Nephron (organoid): ENCODE measurements at regions not wholly inside any gene's neighbourhood (a gene's known extent, or its start where the extent isn't known, plus 50 kb on each side); places are given as distances from the start of the nearest gene placed in this dataset.
"Not testable (repeated sequence)": the region's sequence is repeated elsewhere in the genome, so short reads cannot be mapped to it uniquely, and the experiment has no call there.

ENCODE experiments used
- H3K27ac Mint-ChIP-seq, 3 experiments: 2 replicates each; pipeline ENCODE4 v1.8.0; 2020; ENCODE audit warnings: mixed read lengths in 3 of 3, mild to moderate bottlenecking in 2 of 3, moderate library complexity in 1 of 3
- H3K27me3 Mint-ChIP-seq: 2 replicates; pipeline ENCODE4 v1.8.0; 2021; ENCODE audit warnings: low read depth, mild to moderate bottlenecking, moderate library complexity, mixed read lengths
- H3K36me3 Mint-ChIP-seq: 2 replicates; pipeline ENCODE4 v1.8.0; 2020; ENCODE audit warnings: low read depth, mixed read lengths
- H3K4me1 Mint-ChIP-seq: 2 replicates; pipeline ENCODE4 v1.8.0; 2020; ENCODE audit warnings: mixed read lengths
- H3K4me3 Mint-ChIP-seq, 3 experiments: 2 replicates each; pipeline ENCODE4 v1.8.0; 2020; ENCODE audit warnings: mild to moderate bottlenecking in 3 of 3, mixed read lengths in 3 of 3, moderate library complexity in 2 of 3
- H3K9me3 Mint-ChIP-seq: 2 replicates; pipeline ENCODE4 v1.8.0; 2020; ENCODE audit warnings: mixed read lengths
- TF ChIP-seq, protein P1 (sequence below), 3 experiments: fragments of 200-600 bp; sonication (generic); IDR thresholded peaks; one replicate each; pipeline ENCODE4 v1.5.0; 2021; ENCODE audit warnings: antibody characterized with exemption in 3 of 3; ENCODE audit not compliant: unreplicated experiment in 3 of 3

GRCh38 chr1:177687544-177687943, 282.3 kb downstream of the SEC16B start:
- H3K4me3 Mint-ChIP-seq: no peak overlapping the region
- H3K27ac Mint-ChIP-seq: no peak overlapping the region
- TF ChIP-seq, protein P1, sequence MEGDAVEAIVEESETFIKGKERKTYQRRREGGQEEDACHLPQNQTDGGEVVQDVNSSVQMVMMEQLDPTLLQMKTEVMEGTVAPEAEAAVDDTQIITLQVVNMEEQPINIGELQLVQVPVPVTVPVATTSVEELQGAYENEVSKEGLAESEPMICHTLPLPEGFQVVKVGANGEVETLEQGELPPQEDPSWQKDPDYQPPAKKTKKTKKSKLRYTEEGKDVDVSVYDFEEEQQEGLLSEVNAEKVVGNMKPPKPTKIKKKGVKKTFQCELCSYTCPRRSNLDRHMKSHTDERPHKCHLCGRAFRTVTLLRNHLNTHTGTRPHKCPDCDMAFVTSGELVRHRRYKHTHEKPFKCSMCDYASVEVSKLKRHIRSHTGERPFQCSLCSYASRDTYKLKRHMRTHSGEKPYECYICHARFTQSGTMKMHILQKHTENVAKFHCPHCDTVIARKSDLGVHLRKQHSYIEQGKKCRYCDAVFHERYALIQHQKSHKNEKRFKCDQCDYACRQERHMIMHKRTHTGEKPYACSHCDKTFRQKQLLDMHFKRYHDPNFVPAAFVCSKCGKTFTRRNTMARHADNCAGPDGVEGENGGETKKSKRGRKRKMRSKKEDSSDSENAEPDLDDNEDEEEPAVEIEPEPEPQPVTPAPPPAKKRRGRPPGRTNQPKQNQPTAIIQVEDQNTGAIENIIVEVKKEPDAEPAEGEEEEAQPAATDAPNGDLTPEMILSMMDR (IDR thresholded peaks at IDR 0.05; ENCODE audit: unreplicated experiment in 3 of 3): no peak
- no peaks in the 10 kb centered on the region for H3K4me1 Mint-ChIP-seq
- no peaks in the 10 kb centered on the region for H3K36me3 Mint-ChIP-seq
- peaks cover 16% of the 10 kb centered on the region for H3K9me3 Mint-ChIP-seq
- no peaks in the 10 kb centered on the region for H3K27me3 Mint-ChIP-seq

DNA sequence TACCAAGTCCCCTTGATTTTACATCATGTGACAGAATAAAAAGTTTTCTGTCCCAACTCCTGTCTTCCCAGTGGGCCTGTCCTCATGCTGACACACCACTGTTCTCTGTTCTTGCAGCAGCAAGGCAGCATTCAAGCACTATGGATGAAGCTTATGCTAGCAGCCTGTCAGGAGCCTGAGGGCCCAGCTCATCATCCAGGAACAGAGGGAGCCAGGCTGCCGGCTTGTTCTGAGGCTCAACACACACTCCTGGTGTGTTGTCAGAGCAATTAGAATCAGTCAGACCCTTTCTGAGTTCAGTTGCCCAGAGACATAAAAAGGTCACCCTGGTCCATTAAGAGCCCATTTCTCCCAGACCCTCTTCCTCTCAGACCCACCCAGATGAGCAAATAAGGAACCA, 282.9 kb downstream of the SEC16B start:
- Mint-ChIP-seq H3K4me3 (no peak overlapping the region), H3K27me3 (no peaks in the 10 kb centered on the region), H3K27ac (no peak overlapping the region), H3K36me3 (no peaks in the 10 kb centered on the region), H3K4me1 (no peaks in the 10 kb centered on the region), H3K9me3 (peaks cover 10% of the 10 kb centered on the region)
- TF ChIP-seq, protein P1 (IDR thresholded peaks at IDR 0.05; ENCODE audit: unreplicated experiment in 3 of 3): no peak

GRCh38 chr1:177669161-177669560, 300.7 kb downstream of the SEC16B start:
- no peaks in the 10 kb centered on the region for H3K36me3 Mint-ChIP-seq
- H3K27me3 Mint-ChIP-seq: no peaks in the 10 kb centered on the region
- H3K4me3 Mint-ChIP-seq: no peak overlapping the region
- H3K9me3 Mint-ChIP-seq: peaks cover 3% of the 10 kb centered on the region
- H3K27ac Mint-ChIP-seq: no peak overlapping the region
- TF ChIP-seq, protein P1 (IDR thresholded peaks at IDR 0.05; ENCODE audit: unreplicated experiment in 3 of 3): no peak
- no peaks in the 10 kb centered on the region for H3K4me1 Mint-ChIP-seq

DNA sequence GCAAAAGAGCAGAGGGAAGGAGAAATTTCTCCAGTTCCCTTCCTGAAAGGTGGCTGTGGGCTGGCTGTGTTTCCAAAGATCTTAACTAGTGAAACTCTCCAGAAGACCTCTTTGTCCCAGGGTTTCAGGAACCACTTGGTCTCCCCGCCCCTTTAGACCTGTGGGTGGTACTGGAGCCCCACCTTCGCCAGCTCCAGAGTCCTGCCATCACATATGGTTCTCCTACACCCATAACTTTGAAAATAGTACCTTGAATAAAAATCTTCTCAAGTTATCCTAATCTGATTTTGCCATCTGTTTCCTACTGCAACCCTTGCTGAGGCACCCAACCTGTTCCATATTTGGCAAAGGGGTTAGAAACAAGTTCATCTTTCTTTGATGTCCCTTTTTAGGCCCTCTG, 303.9 kb downstream of the SEC16B start:
- H3K36me3 Mint-ChIP-seq: no peaks in the 10 kb centered on the region
- no peaks in the 10 kb centered on the region for H3K27me3 Mint-ChIP-seq
- H3K9me3 Mint-ChIP-seq: peaks cover 2% of the 10 kb centered on the region
- H3K4me3 Mint-ChIP-seq: no peak overlapping the region
- H3K27ac Mint-ChIP-seq: no peak overlapping the region
- TF ChIP-seq, protein P1 (IDR thresholded peaks at IDR 0.05; ENCODE audit: unreplicated experiment in 3 of 3): no peak
- H3K4me1 Mint-ChIP-seq: no peaks in the 10 kb centered on the region

DNA sequence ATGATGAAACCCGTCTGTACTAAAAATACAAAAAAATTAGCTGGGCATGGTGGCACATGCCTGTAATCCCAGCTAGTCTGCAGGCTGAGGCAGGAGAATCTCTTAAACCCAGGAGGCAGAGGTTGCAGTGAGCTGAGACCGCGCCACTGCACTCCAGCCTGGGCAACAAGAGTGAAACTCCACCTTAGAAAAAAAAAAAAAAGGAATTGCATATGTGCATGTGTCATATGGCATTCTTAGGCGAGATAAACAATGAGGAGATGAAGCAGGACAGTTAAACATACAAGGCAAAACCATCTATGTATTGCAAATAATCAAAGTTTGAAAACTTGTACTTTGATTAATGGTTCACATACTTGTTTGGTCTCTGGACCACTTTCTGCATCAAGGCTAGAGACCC, 305.1 kb downstream of the SEC16B start:
- H3K36me3 Mint-ChIP-seq, H3K4me1 Mint-ChIP-seq, H3K27me3 Mint-ChIP-seq, H3K27ac Mint-ChIP-seq, H3K9me3 Mint-ChIP-seq, H3K4me3 Mint-ChIP-seq: not testable (repeated sequence)

- no peak overlapping the region for H3K4me3 Mint-ChIP-seq
- H3K27ac Mint-ChIP-seq: no peak overlapping the region
- H3K36me3 Mint-ChIP-seq: no peaks in the 10 kb centered on the region
- H3K27me3 Mint-ChIP-seq: no peaks in the 10 kb centered on the region
- TF ChIP-seq, protein P1 (IDR thresholded peaks at IDR 0.05; ENCODE audit: unreplicated experiment in 3 of 3): no peak
- peaks cover 5% of the 10 kb centered on the region for H3K9me3 Mint-ChIP-seq
- H3K4me1 Mint-ChIP-seq: peaks cover 4% of the 10 kb centered on the region
These were observed 309.7 kb downstream of the SEC16B start for GRCh38 chr1:177660188-177660587.
